Lower lobe of right lung (tissue), 2 donors: ENCODE measurements at regions not wholly inside any gene's neighbourhood (a gene's known extent, or its start where the extent isn't known, plus 50 kb on each side); places are given as distances from the start of the nearest gene placed in this dataset.

Experiments
- ATAC-seq, 2 donors: fragments of 200-7000 bp; cut with Tn5 transposase; one replicate each; pipeline ENCODE4 v1.9.1; 2020 to 2022; ENCODE audit warnings: mild to moderate bottlenecking in 2 of 2, moderate library complexity in 2 of 2
- DNase-seq: peaks from one replicate; pipeline ENCODE4 v3.0.0-alpha.2; 2020
- H3K27ac ChIP-seq: fragments of 200-600 bp; one replicate; pipeline ENCODE4 v1.8.0; 2022
- H3K27me3 ChIP-seq: fragments of 200-600 bp; one replicate; pipeline ENCODE4 v1.8.0; 2022; ENCODE audit warnings: low read depth
- H3K36me3 ChIP-seq: fragments of 200-600 bp; one replicate; pipeline ENCODE4 v1.8.0; 2022; ENCODE audit warnings: mild to moderate bottlenecking
- H3K4me1 ChIP-seq: fragments of 200-600 bp; one replicate; pipeline ENCODE4 v1.8.0; 2022
- H3K4me3 ChIP-seq: fragments of 200-600 bp; one replicate; pipeline ENCODE4 v1.8.0; 2022; ENCODE audit warnings: mild to moderate bottlenecking
- H3K9me3 ChIP-seq: fragments of 200-600 bp; one replicate; pipeline ENCODE4 v1.8.0; 2022
- intact Hi-C: fragments of 100-400 bp; cut with DNase I; formaldehyde crosslinking; loops from one replicate; pipeline ENCODE4 v1.11.0; 2022
- TF ChIP-seq, protein P1 (sequence below): fragments of 200-600 bp; IDR thresholded peaks from one replicate; pipeline ENCODE4 v1.8.0; 2022; ENCODE audit warnings: antibody characterized with exemption, mild to moderate bottlenecking
- donor health status: DM: no; HTN: yes; CAD: no; lungs with severe emphysema.

DNA sequence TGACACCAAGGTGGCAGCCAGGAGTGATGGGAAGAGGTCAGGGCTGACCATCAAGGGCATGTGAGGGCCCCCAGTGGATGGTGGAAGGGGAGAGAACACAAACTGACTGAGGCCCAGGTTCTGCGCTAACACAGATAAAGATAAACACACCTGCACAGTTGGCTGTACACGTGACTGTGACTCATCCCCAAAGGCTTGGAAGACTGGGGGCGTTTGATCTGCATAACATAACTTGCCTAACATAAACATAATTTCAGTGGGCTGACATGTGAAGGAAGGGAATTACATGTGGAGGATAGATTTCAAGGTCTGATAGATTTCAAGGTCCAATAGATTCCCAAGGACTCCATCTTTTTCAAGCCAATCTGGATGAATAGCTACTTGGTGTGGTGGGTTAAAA is 100.9 kb upstream of the TNRC6C start:
- intact Hi-C loops, result no loop called here
- H3K4me1 ChIP-seq, result no peaks in the 10 kb centered on the region
- peaks cover 9% of the 10 kb centered on the region for H3K27me3 ChIP-seq
- no peaks in the 10 kb centered on the region for H3K36me3 ChIP-seq
- no peak for DNase-seq
- TF ChIP-seq, protein P1, sequence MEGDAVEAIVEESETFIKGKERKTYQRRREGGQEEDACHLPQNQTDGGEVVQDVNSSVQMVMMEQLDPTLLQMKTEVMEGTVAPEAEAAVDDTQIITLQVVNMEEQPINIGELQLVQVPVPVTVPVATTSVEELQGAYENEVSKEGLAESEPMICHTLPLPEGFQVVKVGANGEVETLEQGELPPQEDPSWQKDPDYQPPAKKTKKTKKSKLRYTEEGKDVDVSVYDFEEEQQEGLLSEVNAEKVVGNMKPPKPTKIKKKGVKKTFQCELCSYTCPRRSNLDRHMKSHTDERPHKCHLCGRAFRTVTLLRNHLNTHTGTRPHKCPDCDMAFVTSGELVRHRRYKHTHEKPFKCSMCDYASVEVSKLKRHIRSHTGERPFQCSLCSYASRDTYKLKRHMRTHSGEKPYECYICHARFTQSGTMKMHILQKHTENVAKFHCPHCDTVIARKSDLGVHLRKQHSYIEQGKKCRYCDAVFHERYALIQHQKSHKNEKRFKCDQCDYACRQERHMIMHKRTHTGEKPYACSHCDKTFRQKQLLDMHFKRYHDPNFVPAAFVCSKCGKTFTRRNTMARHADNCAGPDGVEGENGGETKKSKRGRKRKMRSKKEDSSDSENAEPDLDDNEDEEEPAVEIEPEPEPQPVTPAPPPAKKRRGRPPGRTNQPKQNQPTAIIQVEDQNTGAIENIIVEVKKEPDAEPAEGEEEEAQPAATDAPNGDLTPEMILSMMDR, result no peak
- H3K27ac ChIP-seq, result no peak overlapping the region
- H3K9me3 ChIP-seq, result no peaks in the 10 kb centered on the region
- no peak overlapping the region for H3K4me3 ChIP-seq
- no peak for ATAC-seq

DNA sequence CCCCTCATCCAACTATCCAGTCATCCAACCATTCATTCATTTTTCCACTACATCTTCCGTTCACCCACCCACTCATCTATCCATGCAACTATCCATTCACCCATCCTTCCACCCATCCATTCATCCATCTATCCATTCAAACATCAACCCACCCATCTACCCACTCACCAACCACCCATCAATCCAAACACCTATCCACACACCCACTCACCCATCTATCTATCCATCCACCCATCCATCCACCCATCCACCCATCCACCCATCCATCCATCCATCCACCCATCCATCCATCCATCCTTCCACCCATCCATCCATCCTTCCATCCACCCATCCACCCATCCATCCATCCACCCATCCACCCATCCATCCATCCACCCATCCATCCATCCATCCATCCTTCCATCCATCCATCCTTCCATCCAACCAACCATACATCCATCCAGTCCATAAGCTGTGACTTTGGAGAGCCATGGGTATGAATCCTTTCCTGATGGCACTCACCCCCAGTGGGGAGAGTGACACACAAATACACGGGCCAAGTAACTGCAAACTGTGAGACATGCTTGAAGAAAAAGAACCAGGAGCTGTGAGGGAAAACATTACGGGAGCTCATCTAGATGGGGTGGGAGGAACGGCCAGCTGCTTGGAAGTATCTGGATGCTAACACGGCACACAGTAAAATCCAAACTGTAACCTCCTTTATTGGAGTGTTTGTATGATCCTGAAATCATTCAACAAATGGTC is 100.0 kb upstream of the TNRC6C start:
- intact Hi-C loops, result no loop called here
- H3K4me1 ChIP-seq, result peaks cover under 1% of the 10 kb centered on the region
- TF ChIP-seq, protein P1, result no peak
- H3K9me3 ChIP-seq, result no peaks in the 10 kb centered on the region
- H3K27me3 ChIP-seq, result peaks cover 9% of the 10 kb centered on the region
- ATAC-seq (no peak), DNase-seq (no peak)
- no peaks in the 10 kb centered on the region for H3K36me3 ChIP-seq
- H3K4me3 ChIP-seq, result no peak overlapping the region
- no peak overlapping the region for H3K27ac ChIP-seq

DNA sequence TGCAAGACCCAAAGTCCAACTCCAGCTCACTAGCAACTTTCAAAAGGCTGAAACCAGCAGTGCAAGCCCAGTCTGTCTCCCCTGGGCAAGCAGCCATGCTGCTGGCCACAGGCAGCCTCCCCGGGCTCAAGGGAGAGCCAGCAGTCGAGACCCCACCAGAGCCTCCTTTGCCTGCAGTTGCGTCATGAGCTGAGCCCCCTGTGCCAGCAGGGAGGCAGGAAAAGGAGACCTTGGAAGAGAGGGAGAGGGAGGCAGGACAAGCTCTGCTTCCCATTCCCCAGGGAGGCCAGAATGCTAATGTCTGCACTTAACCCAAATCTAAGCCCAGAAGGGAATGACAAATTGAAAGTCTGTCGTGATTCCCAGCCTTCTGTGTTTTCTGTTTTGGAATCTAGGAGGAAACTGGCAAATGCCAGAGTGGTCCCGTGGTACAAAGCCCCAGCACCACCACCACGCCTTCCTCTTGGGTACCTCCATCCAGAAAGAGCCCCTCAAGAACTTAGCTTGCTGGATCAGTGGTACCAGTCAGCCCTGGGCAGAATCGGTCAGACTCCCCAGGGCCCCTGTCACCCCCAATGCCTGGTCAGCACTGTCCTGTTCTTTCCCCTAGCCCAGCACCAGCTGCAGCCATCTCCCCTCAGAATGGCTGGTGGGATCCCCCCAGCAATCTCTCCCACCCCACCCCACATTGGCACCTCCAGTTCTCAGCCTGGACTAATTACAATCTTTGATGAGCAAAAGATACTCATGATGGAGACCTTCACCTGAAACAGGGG is 99.3 kb upstream of the TNRC6C start:
- H3K36me3 ChIP-seq, result no peaks in the 10 kb centered on the region
- peaks cover 9% of the 10 kb centered on the region for H3K27me3 ChIP-seq
- no peak for ATAC-seq
- no peak for DNase-seq
- TF ChIP-seq, protein P1, result no peak
- no peaks in the 10 kb centered on the region for H3K9me3 ChIP-seq
- H3K4me1 ChIP-seq, result peaks cover 6% of the 10 kb centered on the region
- H3K27ac ChIP-seq, result no peak overlapping the region
- intact Hi-C loops, result no loop called here
- no peak overlapping the region for H3K4me3 ChIP-seq

DNA sequence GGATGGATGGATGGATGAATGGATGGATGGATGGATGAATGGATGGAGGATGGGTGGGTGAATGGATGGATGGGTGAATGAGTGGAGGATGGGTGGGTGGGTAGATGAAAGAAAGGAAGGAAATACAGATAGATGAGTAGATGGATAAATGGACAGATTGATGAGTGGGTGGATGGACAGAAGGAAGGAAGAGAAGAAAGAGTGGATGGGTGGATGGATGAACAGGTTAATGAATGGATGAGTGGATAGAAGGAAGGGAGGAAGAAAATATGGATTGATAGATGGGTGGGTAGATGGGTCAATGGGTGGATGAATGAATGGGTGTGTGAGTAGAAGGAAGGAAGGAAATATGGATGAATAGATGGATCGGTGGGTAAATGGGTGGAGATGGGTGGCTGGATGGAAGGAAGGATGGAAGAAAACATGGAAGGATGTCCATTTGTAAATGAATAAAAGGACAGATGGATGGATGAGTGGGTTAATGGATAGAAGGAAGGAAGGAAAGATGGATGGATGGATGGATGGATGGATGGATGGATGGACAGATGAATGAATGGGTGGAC is 97.3 kb upstream of the TNRC6C start:
- no peak for DNase-seq
- Histone ChIP-seq H3K27me3 (peaks cover 5% of the 10 kb centered on the region), H3K4me1 (peaks cover 6% of the 10 kb centered on the region), H3K27ac (no peak overlapping the region), H3K4me3 (no peak overlapping the region), H3K9me3 (no peaks in the 10 kb centered on the region), H3K36me3 (no peaks in the 10 kb centered on the region)
- ATAC-seq, result no peak
- intact Hi-C loops, result no loop called here
- TF ChIP-seq, protein P1, result no peak

DNA sequence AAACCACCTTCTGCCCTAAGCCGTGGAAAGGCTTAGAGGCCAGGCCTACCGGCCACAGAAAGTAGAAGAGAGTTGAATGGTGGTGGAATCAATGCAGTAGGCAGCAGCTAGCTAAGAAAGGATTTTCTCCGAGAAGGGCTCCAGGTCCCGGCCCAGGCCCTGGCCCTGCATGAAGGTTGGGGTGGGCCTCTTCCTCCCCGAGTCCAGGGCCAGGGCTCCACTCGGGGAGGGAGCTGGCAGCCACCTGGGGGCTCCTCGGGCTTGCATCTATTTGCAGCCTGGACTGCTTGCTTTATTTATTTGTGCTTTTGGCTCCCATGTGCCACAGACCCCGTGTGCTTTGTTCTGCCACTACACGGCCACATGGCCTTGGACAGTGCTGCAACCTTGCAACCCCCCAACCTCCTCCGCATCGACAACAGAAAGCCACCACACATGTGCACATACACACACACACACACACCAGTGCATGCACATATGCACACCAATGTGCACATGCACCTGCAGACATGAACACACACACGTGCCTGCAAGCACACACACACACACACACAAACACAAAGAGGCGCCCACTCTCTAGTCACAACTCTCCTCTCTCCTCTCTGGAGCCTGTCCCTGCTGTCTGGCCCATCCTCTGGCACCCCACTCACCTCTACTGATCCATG is 96.4 kb upstream of the TNRC6C start:
- intact Hi-C loops, result no loop called here
- H3K27ac ChIP-seq, result no peak overlapping the region
- H3K9me3 ChIP-seq, result no peaks in the 10 kb centered on the region
- peaks cover 5% of the 10 kb centered on the region for H3K27me3 ChIP-seq
- ATAC-seq (no peak), DNase-seq (peak; percentile 18)
- H3K4me1 ChIP-seq, result peaks cover 6% of the 10 kb centered on the region
- TF ChIP-seq, protein P1, result no peak
- no peaks in the 10 kb centered on the region for H3K36me3 ChIP-seq
- no peak overlapping the region for H3K4me3 ChIP-seq
